Testis (tissue), 2 donors: ENCODE measurements at regions not wholly inside any gene's neighbourhood (a gene's known extent, or its start where the extent isn't known, plus 50 kb on each side); places are given as distances from the start of the nearest gene placed in this dataset.

ENCODE experiments used
- POLR2A ChIP-seq: fragments of 450-650 bp; IDR thresholded peaks from one replicate; pipeline ENCODE4 v1.6.1; 2017; ENCODE audit warnings: antibody characterized with exemption, mild to moderate bottlenecking, moderate library complexity
- TF ChIP-seq, protein P1 (sequence below), 3 experiments: fragments of 450-650 bp in 2 of 3; fragments of 200-600 bp in 1 of 3; sonication (generic) in 1 of 3; IDR thresholded peaks; one replicate each; pipeline ENCODE4 v1.5.1; 2016 to 2019; ENCODE audit warnings: antibody characterized with exemption in 3 of 3, mild to moderate bottlenecking in 2 of 3, moderate library complexity in 1 of 3

DNA sequence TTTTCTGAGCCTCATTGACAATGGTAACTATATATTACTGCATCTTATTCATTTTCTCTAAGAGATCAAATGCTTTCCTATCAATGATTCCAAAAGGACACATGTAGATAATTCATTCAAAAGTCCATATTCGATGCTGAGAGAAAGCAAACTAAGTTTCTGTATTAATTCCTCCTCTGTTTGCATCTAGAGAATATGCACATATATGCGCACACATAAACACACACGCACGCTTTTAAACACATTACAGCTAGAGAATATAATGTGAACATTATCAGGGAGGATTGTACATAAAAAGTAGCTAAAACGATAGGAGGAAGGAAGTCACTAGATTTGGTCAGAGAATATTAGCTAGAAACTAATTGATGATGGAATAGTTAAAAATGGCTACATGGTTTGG is 379.0 kb upstream of the NETO1 start:
- TF ChIP-seq, protein P1, sequence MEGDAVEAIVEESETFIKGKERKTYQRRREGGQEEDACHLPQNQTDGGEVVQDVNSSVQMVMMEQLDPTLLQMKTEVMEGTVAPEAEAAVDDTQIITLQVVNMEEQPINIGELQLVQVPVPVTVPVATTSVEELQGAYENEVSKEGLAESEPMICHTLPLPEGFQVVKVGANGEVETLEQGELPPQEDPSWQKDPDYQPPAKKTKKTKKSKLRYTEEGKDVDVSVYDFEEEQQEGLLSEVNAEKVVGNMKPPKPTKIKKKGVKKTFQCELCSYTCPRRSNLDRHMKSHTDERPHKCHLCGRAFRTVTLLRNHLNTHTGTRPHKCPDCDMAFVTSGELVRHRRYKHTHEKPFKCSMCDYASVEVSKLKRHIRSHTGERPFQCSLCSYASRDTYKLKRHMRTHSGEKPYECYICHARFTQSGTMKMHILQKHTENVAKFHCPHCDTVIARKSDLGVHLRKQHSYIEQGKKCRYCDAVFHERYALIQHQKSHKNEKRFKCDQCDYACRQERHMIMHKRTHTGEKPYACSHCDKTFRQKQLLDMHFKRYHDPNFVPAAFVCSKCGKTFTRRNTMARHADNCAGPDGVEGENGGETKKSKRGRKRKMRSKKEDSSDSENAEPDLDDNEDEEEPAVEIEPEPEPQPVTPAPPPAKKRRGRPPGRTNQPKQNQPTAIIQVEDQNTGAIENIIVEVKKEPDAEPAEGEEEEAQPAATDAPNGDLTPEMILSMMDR (IDR thresholded peaks at IDR 0.05): no peak
- no peak for TF ChIP-seq POLR2A
